Neural cell (in vitro differentiated cells): ENCODE measurements at regions not wholly inside any gene's neighbourhood (a gene's known extent, or its start where the extent isn't known, plus 50 kb on each side); places are given as distances from the start of the nearest gene placed in this dataset.

Source experiments
- H2AFZ ChIP-seq: fragments of 200-600, 300-800 bp; sonication (generic), shearing (Covaris generic); 2 replicates; pipeline ENCODE4 v1.6.0; 2014; ENCODE audit warnings: low read depth, mild to moderate bottlenecking, antibody characterized with exemption, low read length, moderate library complexity
- H3F3A ChIP-seq: fragments of 200-600 bp; shearing (Covaris generic); 2 replicates; pipeline ENCODE4 v1.6.1; 2016; ENCODE audit warnings: mild to moderate bottlenecking, moderate library complexity, mixed read lengths, antibody characterized with exemption, low read length; ENCODE audit not compliant: insufficient read depth, poor library complexity, severe bottlenecking
- H3K27ac ChIP-seq: fragments of 200-600, 300-800 bp; sonication (generic), shearing (Covaris generic); 2 replicates; pipeline ENCODE4 v1.5.1; 2014; ENCODE audit warnings: mild to moderate bottlenecking, low read length, moderate library complexity
- H3K27me3 ChIP-seq: fragments of 300-800, 200-600 bp; sonication (generic), shearing (Covaris generic); 2 replicates; pipeline ENCODE4 v1.6.0; 2014; ENCODE audit warnings: mild to moderate bottlenecking, low read depth, low read length, moderate library complexity; ENCODE audit not compliant: insufficient read depth
- H3K36me3 ChIP-seq: fragments of 300-800, 200-600 bp; sonication (generic), shearing (Covaris generic); 2 replicates; pipeline ENCODE4 v1.5.1; 2014; ENCODE audit warnings: mild to moderate bottlenecking, antibody characterized with exemption, low read length, moderate library complexity; ENCODE audit not compliant: insufficient read depth
- H3K4me2 ChIP-seq: fragments of 300-800, 200-600 bp; sonication (generic), shearing (Covaris generic); 2 replicates; pipeline ENCODE4 v1.6.0; 2014; ENCODE audit warnings: mild to moderate bottlenecking, low read length
- H3K4me3 ChIP-seq: fragments of 300-800, 200-600 bp; sonication (generic), shearing (Covaris generic); 2 replicates; pipeline ENCODE4 v1.5.1; 2014; ENCODE audit warnings: mild to moderate bottlenecking, low read length, moderate library complexity
- H3K79me2 ChIP-seq: fragments of 200-600 bp; shearing (Covaris generic); replicated peaks from 2 replicates; pipeline ENCODE4 v1.6.0; 2014; ENCODE audit warnings: mild to moderate bottlenecking, low read length, moderate library complexity; ENCODE audit not compliant: insufficient read depth
- H3K9ac ChIP-seq: fragments of 300-800, 200-600 bp; sonication (generic), shearing (Covaris generic); 2 replicates; pipeline ENCODE4 v1.6.1; 2016; ENCODE audit warnings: mild to moderate bottlenecking, low read length, mixed read lengths
- H3K9me2 ChIP-seq: fragments of 200-600 bp; shearing (Covaris generic); 2 replicates; pipeline ENCODE4 v1.6.1; 2016; ENCODE audit warnings: mild to moderate bottlenecking, low read length, mixed read lengths; ENCODE audit not compliant: insufficient read depth
- H3K9me3 ChIP-seq: fragments of 200-600, 300-800 bp; sonication (generic), shearing (Covaris generic); 2 replicates; pipeline ENCODE4 v1.6.1; 2016; ENCODE audit warnings: mild to moderate bottlenecking, mixed run types, low read length, moderate library complexity, mixed read lengths
- H4K20me1 ChIP-seq: fragments of 200-600 bp; shearing (Covaris generic); 2 replicates; pipeline ENCODE4 v1.6.1; 2016; ENCODE audit warnings: mild to moderate bottlenecking, mixed run types; ENCODE audit not compliant: insufficient read depth
- EP300 ChIP-seq: fragments of 450-650 bp; conservative IDR thresholded peaks from 2 replicates; pipeline ENCODE4 v1.6.1; 2014; ENCODE audit warnings: antibody characterized with exemption, mild to moderate bottlenecking, moderate library complexity; ENCODE audit not compliant: poor library complexity, severe bottlenecking
- EZH2 ChIP-seq: fragments of 200-600, 300-800 bp; shearing (Covaris generic), sonication (generic); IDR thresholded peaks from 2 replicates; pipeline ENCODE4 v1.6.1; 2014; ENCODE audit warnings: antibody characterized with exemption, low read length, borderline replicate concordance, mild to moderate bottlenecking; ENCODE audit not compliant: insufficient read depth, poor library complexity, severe bottlenecking
- MXI1 ChIP-seq: fragments of 450-650 bp; conservative IDR thresholded peaks from 2 replicates; pipeline ENCODE4 v1.6.1; 2014; ENCODE audit warnings: antibody characterized with exemption, mild to moderate bottlenecking; ENCODE audit not compliant: poor library complexity, severe bottlenecking
- POLR2AphosphoS5 ChIP-seq: IDR thresholded peaks from 2 replicates; pipeline ENCODE4 v1.6.1; 2012
- RAD21 ChIP-seq: fragments of 450-650 bp; conservative IDR thresholded peaks from 2 replicates; pipeline ENCODE4 v1.6.1; 2014; ENCODE audit warnings: antibody characterized with exemption, mild to moderate bottlenecking, moderate library complexity
- REST ChIP-seq: IDR thresholded peaks from 2 replicates; pipeline ENCODE4 v1.6.1; 2012; ENCODE audit warnings: borderline replicate concordance
- SMC3 ChIP-seq: fragments of 450-650 bp; conservative IDR thresholded peaks from 2 replicates; pipeline ENCODE4 v1.6.1; 2014; ENCODE audit warnings: antibody characterized with exemption, mild to moderate bottlenecking, moderate library complexity; ENCODE audit not compliant: poor library complexity
- TAF1 ChIP-seq: IDR thresholded peaks from 2 replicates; pipeline ENCODE4 v1.6.1; 2012; ENCODE audit warnings: low read depth
- TF ChIP-seq, protein P1 (sequence below): fragments of 450-650 bp; IDR thresholded peaks from 2 replicates; pipeline ENCODE4 v1.5.1; 2014; ENCODE audit warnings: antibody characterized with exemption, mild to moderate bottlenecking, moderate library complexity; ENCODE audit not compliant: poor library complexity, severe bottlenecking

GRCh38 chr7:93720106-93720505 lies 145.6 kb upstream of the CALCR start:
- no peak overlapping the region for H3K9ac ChIP-seq
- H3K4me2 ChIP-seq: no peak overlapping the region
- TF ChIP-seq REST (no peak), SMC3 (no peak), MXI1 (no peak)
- TF ChIP-seq, protein P1, sequence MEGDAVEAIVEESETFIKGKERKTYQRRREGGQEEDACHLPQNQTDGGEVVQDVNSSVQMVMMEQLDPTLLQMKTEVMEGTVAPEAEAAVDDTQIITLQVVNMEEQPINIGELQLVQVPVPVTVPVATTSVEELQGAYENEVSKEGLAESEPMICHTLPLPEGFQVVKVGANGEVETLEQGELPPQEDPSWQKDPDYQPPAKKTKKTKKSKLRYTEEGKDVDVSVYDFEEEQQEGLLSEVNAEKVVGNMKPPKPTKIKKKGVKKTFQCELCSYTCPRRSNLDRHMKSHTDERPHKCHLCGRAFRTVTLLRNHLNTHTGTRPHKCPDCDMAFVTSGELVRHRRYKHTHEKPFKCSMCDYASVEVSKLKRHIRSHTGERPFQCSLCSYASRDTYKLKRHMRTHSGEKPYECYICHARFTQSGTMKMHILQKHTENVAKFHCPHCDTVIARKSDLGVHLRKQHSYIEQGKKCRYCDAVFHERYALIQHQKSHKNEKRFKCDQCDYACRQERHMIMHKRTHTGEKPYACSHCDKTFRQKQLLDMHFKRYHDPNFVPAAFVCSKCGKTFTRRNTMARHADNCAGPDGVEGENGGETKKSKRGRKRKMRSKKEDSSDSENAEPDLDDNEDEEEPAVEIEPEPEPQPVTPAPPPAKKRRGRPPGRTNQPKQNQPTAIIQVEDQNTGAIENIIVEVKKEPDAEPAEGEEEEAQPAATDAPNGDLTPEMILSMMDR: no peak
- no peak overlapping the region for H2AFZ ChIP-seq
- no peaks in the 10 kb centered on the region for H3K9me2 ChIP-seq
- H3K4me3 ChIP-seq: no peak overlapping the region
- no peaks in the 10 kb centered on the region for H3K9me3 ChIP-seq
- H3K27ac ChIP-seq: no peak overlapping the region
- H3K36me3 ChIP-seq: no peaks in the 10 kb centered on the region
- no peaks in the 10 kb centered on the region for H4K20me1 ChIP-seq
- H3K79me2 ChIP-seq: no peaks in the 10 kb centered on the region
- no peaks in the 10 kb centered on the region for H3F3A ChIP-seq
- H3K27me3 ChIP-seq: no peaks in the 10 kb centered on the region

DNA sequence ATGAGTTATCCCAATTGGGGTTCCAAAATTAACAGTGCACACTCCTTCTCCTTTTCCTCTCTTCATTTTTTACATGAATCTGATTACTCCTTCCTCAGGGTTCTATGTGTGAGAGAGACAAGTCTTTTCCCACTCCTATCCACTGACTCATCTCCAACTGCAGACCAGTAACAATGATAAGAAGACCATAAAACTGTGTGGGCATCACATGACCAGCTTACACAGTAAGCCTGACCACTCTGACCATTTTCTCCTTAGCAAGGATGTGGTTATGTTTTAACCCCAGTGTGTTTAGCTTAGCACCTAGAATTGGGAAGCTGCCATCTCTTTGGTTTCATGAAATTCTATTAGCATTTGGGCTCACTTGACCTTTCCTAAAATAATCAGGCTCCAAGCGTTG lies 145.0 kb upstream of the CALCR start:
- no peaks in the 10 kb centered on the region for H3F3A ChIP-seq
- TF ChIP-seq RAD21 (no peak), POLR2AphosphoS5 (no peak), MXI1 (no peak), REST (no peak), EP300 (no peak), EZH2 (no peak), TAF1 (no peak), SMC3 (no peak)
- TF ChIP-seq, protein P1: no peak
- H3K9me2 ChIP-seq: no peaks in the 10 kb centered on the region
- no peak overlapping the region for H3K9ac ChIP-seq
- no peaks in the 10 kb centered on the region for H3K79me2 ChIP-seq
- H3K27me3 ChIP-seq: no peaks in the 10 kb centered on the region
- H3K4me2 ChIP-seq: no peak overlapping the region
- no peak overlapping the region for H2AFZ ChIP-seq
- no peaks in the 10 kb centered on the region for H3K36me3 ChIP-seq
- no peak overlapping the region for H3K27ac ChIP-seq
- no peaks in the 10 kb centered on the region for H4K20me1 ChIP-seq
- no peaks in the 10 kb centered on the region for H3K9me3 ChIP-seq
- no peak overlapping the region for H3K4me3 ChIP-seq
